ENCODE measurements at regions not wholly inside any gene's neighbourhood (a gene's known extent, or its start where the extent isn't known, plus 50 kb on each side); places are given as distances from the start of the nearest gene placed in this dataset.

DNA sequence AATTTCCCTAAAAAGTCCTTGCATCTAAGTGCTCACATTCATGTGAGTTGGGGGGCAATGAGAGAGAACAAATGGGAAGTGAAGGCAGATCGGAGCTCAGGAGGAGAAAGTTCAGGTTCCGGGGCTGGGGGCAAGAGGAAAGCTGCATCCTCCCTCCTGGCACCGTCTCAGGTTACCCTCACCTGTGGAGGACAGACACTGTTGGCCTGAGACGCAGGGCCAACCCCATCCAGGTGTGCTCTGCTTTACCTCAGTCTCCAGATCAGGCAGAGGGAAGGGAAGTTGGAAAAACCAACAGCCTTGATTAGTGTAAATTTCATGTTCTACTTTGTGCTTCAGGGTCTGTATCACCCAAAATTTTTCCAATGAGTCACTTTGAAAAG lies 146.9 kb downstream of the TRIM29 start:
- Histone ChIP-seq H3K27ac (ENCODE audit: low read length) (no peak overlapping the region), H3K36me3 (ENCODE audit: insufficient read depth, low read depth, low read length) (no peaks in the 10 kb centered on the region), H3K9ac (ENCODE audit: low read depth, low read length) (no peak overlapping the region), H3K9me3 (ENCODE audit: insufficient read depth, low read depth, low read length) (no peaks in the 10 kb centered on the region), H3K4me1 (ENCODE audit: insufficient read depth, low read length) (peaks cover 3% of the 10 kb centered on the region; the same call in 1 of the 2 replicates), H3K4me3 (ENCODE audit: low read length) (no peak overlapping the region), H3K27me3 (ENCODE audit: insufficient read depth, low read length) (0 out of 2 replicates have a peak, but pooled peaks cover 5% of the 10 kb centered on the region)

DNA sequence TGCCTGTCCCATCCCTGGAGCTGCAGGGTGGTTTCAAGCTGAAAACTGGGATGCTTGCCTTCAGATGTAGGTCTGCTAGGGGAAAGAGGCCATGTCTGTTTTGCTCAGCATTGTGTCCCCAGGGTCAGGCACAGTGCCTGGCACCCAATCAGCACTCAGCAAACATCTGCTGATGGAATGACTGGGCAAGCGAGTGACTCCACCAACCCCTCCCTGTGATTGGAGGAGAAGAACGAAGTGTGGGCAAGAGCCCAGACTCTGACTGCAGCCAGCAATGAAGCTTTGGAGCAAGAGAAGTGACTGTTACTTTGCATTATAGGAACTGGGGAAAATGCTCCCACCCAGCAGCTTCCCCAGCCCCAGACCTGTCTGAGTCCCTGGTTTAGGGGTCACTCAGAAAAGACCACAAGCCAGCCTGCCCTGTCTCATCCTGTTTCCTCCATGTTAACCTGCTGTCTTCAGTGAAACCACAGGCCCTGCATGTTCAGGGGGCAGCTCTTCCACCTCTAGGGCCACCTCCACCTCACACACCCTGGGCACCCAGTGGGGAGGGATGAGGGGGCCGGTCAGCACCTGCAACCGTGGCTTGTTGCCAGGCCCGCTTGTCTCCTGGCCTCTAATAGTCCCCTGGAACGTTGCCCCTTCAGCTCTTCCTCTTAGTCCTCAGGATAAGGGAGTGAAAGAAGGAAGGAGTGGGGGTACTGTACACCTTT lies 147.4 kb downstream of the TRIM29 start:
- 0 out of 2 replicates have a peak, but pooled peaks cover 5% of the 10 kb centered on the region for H3K27me3 ChIP-seq (ENCODE audit: insufficient read depth, low read length)
- no peak overlapping the region for H3K9ac ChIP-seq (ENCODE audit: low read depth, low read length)
- peaks cover 3% of the 10 kb centered on the region; the same call in 1 of the 2 replicates for H3K4me1 ChIP-seq (ENCODE audit: insufficient read depth, low read length)
- no peaks in the 10 kb centered on the region for H3K36me3 ChIP-seq (ENCODE audit: insufficient read depth, low read depth, low read length)
- no peak overlapping the region for H3K27ac ChIP-seq (ENCODE audit: low read length)
- H3K9me3 ChIP-seq (ENCODE audit: insufficient read depth, low read depth, low read length) = no peaks in the 10 kb centered on the region
- H3K4me3 ChIP-seq (ENCODE audit: low read length) = no peak overlapping the region

DNA sequence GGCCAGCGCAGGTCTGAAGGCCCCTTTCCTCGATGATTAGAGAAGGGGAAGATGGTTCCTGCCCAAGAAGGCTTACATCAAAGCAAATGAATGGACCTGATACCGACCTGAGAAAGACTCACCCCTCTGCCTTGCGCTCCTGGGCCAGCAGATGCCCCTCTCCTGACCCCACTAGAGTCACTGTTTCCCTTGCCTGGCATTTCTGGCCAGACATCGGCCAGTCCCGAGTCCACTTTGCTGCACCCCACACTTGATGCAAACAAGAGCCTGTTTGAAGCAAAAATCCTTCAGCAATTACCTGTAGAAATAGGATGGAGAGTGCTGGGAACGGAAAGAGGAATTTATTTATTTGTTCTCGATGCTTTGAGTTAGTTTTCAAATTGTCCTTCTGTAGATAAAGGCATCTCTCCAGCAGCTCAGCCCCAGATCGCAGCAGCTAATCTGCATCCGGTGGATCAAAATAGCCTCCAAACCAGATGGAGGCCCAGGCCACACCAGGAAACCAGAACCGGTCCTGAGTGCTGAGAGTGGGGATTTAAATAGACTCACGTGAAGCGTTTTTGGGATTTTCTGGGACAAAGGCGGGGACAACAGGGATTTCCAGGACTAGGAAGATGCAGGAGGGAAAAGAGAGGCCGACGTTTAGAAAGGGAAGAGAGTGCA lies 148.6 kb downstream of the TRIM29 start:
- Histone ChIP-seq H3K4me3 (ENCODE audit: low read length) (no peak overlapping the region), H3K27me3 (ENCODE audit: insufficient read depth, low read length) (peaks cover 9% of the 10 kb centered on the region; the same call in 1 of the 2 replicates), H3K36me3 (ENCODE audit: insufficient read depth, low read depth, low read length) (no peaks in the 10 kb centered on the region), H3K27ac (ENCODE audit: low read length) (no peak overlapping the region), H3K9me3 (ENCODE audit: insufficient read depth, low read depth, low read length) (no peaks in the 10 kb centered on the region), H3K4me1 (ENCODE audit: insufficient read depth, low read length) (peaks cover 3% of the 10 kb centered on the region; the same call in 1 of the 2 replicates), H3K9ac (ENCODE audit: low read depth, low read length) (no peak overlapping the region)

DNA sequence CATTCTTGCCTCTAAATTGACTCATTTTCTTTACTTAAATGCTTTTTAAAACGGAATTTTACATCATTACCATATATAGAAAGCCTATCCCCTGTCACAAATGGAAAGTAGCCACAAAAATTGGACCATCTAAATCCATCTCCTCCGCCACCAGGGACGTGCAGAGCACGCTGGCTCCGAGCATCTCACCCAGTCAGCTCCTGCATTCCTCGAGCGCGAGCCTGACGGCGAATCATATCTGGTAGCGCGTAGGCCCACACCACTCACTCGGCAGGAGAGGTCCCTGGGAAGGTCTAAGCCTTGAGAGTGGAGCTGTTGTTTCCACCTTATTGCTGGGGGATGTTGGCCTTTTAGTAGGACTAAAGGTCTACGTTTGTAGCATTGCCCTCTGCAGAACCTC lies 152.4 kb downstream of the TRIM29 start:
- Histone ChIP-seq H3K4me1 (ENCODE audit: insufficient read depth, low read length) (no peaks in the 10 kb centered on the region), H3K9me3 (ENCODE audit: insufficient read depth, low read depth, low read length) (no peaks in the 10 kb centered on the region), H3K36me3 (ENCODE audit: insufficient read depth, low read depth, low read length) (no peaks in the 10 kb centered on the region), H3K4me3 (ENCODE audit: low read length) (no peak overlapping the region), H3K27ac (ENCODE audit: low read length) (no peak overlapping the region), H3K9ac (ENCODE audit: low read depth, low read length) (no peak overlapping the region), H3K27me3 (ENCODE audit: insufficient read depth, low read length) (peaks cover 11% of the 10 kb centered on the region)

DNA sequence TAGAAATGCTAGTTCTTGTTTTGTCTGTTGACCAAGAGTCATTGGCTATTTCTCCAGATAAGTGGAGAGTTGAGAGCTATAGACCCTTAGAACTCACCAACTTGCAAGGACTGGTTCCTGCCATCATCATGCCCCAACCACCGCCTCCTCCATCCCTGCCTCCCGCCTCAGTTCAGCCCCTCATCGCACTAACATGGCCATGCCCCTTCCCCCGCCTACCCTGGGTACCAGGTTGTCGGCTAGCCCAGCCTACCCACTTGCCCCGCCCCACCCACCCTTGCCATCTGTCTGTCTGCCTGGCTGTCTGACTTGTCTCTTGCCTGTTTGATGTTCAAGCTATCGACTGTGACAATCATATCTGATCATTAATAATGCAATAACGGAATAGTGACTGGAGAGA lies 154.1 kb downstream of the TRIM29 start:
- H3K27ac ChIP-seq (ENCODE audit: low read length) = no peak overlapping the region
- no peak overlapping the region for H3K4me3 ChIP-seq (ENCODE audit: low read length)
- no peaks in the 10 kb centered on the region for H3K4me1 ChIP-seq (ENCODE audit: insufficient read depth, low read length)
- H3K27me3 ChIP-seq (ENCODE audit: insufficient read depth, low read length) = peaks cover 11% of the 10 kb centered on the region
- no peak overlapping the region for H3K9ac ChIP-seq (ENCODE audit: low read depth, low read length)
- H3K9me3 ChIP-seq (ENCODE audit: insufficient read depth, low read depth, low read length) = no peaks in the 10 kb centered on the region
- H3K36me3 ChIP-seq (ENCODE audit: insufficient read depth, low read depth, low read length) = no peaks in the 10 kb centered on the region

DNA sequence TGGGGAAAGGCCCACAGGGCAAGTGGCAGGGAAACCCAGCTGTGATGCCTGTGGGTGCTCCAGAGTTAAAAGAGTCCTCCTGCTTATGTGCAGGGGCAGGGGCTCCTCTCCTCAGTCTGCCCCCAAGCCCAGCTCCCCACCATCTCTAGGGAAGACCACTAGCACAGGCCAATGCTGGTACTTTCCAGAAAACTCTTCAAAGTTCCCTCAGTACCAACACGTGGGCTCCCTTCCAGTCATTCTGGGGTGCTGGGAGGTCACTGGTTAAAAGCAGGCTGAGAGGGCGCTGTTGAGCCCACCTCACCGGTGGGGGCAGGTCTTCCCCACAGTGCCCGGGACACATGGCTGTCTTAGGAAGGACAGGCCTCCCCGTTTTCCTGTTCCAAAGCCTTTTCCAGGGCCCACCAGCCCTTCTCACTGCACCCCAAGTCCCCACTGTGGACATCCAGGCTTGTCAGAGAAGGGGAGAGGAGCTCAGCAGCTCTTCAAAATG lies 154.6 kb downstream of the TRIM29 start:
- Histone ChIP-seq H3K9ac (ENCODE audit: low read depth, low read length) (no peak overlapping the region), H3K9me3 (ENCODE audit: insufficient read depth, low read depth, low read length) (no peaks in the 10 kb centered on the region), H3K27me3 (ENCODE audit: insufficient read depth, low read length) (peaks cover 11% of the 10 kb centered on the region), H3K4me3 (ENCODE audit: low read length) (no peak overlapping the region), H3K36me3 (ENCODE audit: insufficient read depth, low read depth, low read length) (no peaks in the 10 kb centered on the region), H3K27ac (ENCODE audit: low read length) (no peak overlapping the region), H3K4me1 (ENCODE audit: insufficient read depth, low read length) (no peaks in the 10 kb centered on the region)

DNA sequence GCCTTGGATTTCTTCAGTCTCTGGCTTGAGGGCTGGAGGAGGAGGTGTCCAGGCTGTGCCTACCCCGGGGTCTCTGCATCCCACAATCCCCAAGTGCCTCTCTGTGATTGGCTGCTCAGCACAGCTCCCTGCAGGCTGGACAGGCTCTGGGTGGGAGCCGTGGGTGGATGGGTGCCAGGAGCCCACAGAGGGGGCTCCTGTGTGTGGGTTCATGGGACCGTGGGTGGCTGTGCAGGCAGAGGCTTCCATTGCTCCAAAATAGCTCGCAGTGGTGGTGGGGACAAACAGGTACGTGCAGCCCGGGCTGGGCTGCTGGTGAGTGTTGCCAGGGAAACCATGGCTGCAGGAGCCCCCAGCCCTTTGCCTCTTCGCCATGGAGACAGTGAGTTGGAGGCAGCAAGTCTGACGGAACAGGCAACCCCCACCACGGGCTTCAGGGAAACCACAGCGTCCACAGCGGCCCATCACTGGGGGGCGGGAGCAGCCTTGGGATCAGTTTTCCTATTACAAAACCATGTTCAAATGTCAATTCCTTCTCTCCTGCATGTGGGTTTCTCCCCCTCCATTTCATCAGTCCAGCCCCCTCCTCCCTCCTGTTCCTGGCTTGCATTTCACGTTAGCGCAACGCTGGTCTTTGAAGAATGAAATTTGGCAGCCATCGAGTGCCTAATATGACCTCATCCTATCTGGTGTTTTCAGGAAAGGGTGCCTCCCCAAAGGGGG lies 155.2 kb downstream of the TRIM29 start:
- Histone ChIP-seq H3K36me3 (ENCODE audit: insufficient read depth, low read depth, low read length) (no peaks in the 10 kb centered on the region), H3K4me1 (ENCODE audit: insufficient read depth, low read length) (no peaks in the 10 kb centered on the region), H3K9me3 (ENCODE audit: insufficient read depth, low read depth, low read length) (no peaks in the 10 kb centered on the region), H3K27ac (ENCODE audit: low read length) (no peak overlapping the region), H3K27me3 (ENCODE audit: insufficient read depth, low read length) (peaks cover 11% of the 10 kb centered on the region), H3K9ac (ENCODE audit: low read depth, low read length) (no peak overlapping the region), H3K4me3 (ENCODE audit: low read length) (no peak overlapping the region)

DNA sequence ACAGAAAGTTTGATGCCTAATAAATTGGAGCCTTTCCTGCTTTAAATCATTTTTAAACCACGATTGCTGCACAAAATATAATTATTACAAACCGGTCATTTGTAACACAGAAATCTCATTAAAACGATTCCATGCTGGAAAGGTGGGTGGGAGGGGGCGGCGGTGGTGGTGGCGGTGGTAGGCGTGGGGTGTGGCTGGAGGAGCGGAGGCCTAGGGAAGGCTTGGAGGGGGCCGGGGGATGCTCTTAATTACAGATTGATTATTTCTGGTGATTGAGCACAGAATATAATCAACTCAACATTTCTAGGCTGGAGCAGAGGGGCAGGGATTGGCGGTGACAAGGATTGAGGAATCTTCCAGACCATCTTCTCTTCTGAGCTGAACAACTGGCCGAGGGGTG lies 157.5 kb downstream of the TRIM29 start:
- Histone ChIP-seq H3K4me1 (ENCODE audit: insufficient read depth, low read length) (peaks cover 5% of the 10 kb centered on the region; the same call in 1 of the 2 replicates), H3K4me3 (ENCODE audit: low read length) (no peak overlapping the region), H3K9ac (ENCODE audit: low read depth, low read length) (no peak overlapping the region), H3K27ac (ENCODE audit: low read length) (no peak overlapping the region), H3K36me3 (ENCODE audit: insufficient read depth, low read depth, low read length) (no peaks in the 10 kb centered on the region), H3K9me3 (ENCODE audit: insufficient read depth, low read depth, low read length) (no peaks in the 10 kb centered on the region), H3K27me3 (ENCODE audit: insufficient read depth, low read length) (peaks cover 26% of the 10 kb centered on the region)

DNA sequence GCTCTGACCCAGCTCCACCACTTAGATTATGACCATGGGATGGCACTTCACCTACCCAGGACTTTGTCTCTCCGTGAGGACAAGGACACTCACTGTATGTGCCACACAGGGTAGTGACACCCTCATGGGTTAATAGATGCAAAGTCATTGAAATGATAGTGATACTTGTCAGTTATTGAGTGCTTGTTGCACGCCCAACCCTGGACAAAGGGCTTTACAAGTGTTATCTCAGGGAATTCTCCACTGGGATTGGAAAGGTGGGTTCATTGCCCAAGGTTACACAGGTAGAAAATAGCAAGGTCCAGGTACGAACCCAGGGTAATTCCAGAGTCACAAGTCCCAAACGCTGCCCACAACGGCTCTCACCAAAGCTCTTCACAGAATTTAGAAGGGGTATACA lies 158.2 kb downstream of the TRIM29 start:
- Histone ChIP-seq H3K27me3 (ENCODE audit: insufficient read depth, low read length) (peaks cover 28% of the 10 kb centered on the region), H3K4me1 (ENCODE audit: insufficient read depth, low read length) (peaks cover 11% of the 10 kb centered on the region; the same call in 1 of the 2 replicates), H3K36me3 (ENCODE audit: insufficient read depth, low read depth, low read length) (no peaks in the 10 kb centered on the region), H3K27ac (ENCODE audit: low read length) (no peak overlapping the region), H3K9ac (ENCODE audit: low read depth, low read length) (no peak overlapping the region), H3K4me3 (ENCODE audit: low read length) (no peak overlapping the region), H3K9me3 (ENCODE audit: insufficient read depth, low read depth, low read length) (no peaks in the 10 kb centered on the region)

DNA sequence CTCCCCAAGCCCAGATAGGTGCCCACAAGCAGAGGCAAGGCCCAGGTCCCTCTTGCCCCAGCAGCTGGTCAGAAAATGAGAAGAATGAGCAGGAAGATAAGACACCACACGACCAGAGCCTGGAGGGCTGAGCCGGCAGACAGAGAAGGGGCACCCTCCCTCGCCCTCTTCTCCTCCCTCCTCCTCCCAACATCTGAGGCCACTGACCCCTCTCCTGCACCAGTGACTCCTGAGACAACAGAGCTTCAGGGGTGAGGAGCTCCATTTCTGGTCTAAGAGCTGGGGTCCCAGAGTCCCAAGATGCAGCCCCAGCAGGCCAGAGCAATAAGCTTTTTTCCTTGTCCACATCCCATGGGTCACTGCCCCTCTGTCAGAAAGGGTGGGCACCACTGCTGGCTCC lies 159.2 kb downstream of the TRIM29 start:
- Histone ChIP-seq H3K9me3 (ENCODE audit: insufficient read depth, low read depth, low read length) (no peaks in the 10 kb centered on the region), H3K9ac (ENCODE audit: low read depth, low read length) (no peak overlapping the region), H3K4me3 (ENCODE audit: low read length) (no peak overlapping the region), H3K27me3 (ENCODE audit: insufficient read depth, low read length) (peaks cover 33% of the 10 kb centered on the region), H3K27ac (ENCODE audit: low read length) (no peak overlapping the region), H3K4me1 (ENCODE audit: insufficient read depth, low read length) (peaks cover 11% of the 10 kb centered on the region; the same call in 1 of the 2 replicates), H3K36me3 (ENCODE audit: insufficient read depth, low read depth, low read length) (no peaks in the 10 kb centered on the region)

DNA sequence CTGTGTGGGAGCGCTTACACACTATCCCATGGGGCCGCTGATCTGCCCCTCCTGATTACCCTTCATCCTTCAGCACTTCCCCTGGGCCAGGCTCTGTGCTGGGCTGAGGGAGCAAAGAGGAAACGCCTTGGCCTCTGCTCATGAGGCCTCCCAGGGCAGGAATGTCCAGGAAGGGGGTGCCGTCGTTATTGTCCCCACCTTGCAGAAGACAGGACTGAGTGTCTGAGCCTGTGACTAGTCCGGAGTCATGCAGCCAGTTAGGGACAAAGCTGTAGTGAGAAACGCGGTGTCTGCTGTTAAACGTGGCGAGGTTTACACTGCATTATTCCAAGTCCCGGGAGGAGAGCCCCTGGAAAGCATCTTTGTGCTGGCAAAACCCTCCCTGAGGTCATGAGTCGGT lies 160.0 kb downstream of the TRIM29 start:
- H3K27ac ChIP-seq (ENCODE audit: low read length) = no peak overlapping the region
- no peak overlapping the region for H3K9ac ChIP-seq (ENCODE audit: low read depth, low read length)
- H3K27me3 ChIP-seq (ENCODE audit: insufficient read depth, low read length) = peaks cover 33% of the 10 kb centered on the region; the same call in 1 of the 2 replicates
- H3K4me1 ChIP-seq (ENCODE audit: insufficient read depth, low read length) = peaks cover 11% of the 10 kb centered on the region; the same call in 1 of the 2 replicates
- no peaks in the 10 kb centered on the region for H3K9me3 ChIP-seq (ENCODE audit: insufficient read depth, low read depth, low read length)
- no peaks in the 10 kb centered on the region for H3K36me3 ChIP-seq (ENCODE audit: insufficient read depth, low read depth, low read length)
- no peak overlapping the region for H3K4me3 ChIP-seq (ENCODE audit: low read length)

All from iPS-20b (cell line).